H1 (cell line): ENCODE measurements at regions not wholly inside any gene's neighbourhood (a gene's known extent, or its start where the extent isn't known, plus 50 kb on each side); places are given as distances from the start of the nearest gene placed in this dataset.

Experiments used
- ASH2L ChIP-seq: fragments of 200-600, 300-600 bp; sonication (generic); IDR thresholded peaks from one replicate; pipeline ENCODE4 v1.7.1; 2017; ENCODE audit warnings: low read length
- CBX5 ChIP-seq: fragments of 300-800, 300-1000 bp; sonication (generic); IDR thresholded peaks from 2 replicates; pipeline ENCODE4 v1.7.1; 2016; ENCODE audit warnings: antibody characterized with exemption, low read length, low read depth
- CEBPB ChIP-seq: IDR thresholded peaks from 2 replicates; pipeline ENCODE4 v1.6.1; 2012; ENCODE audit warnings: low read depth, low read length
- CHD7 ChIP-seq: fragments of 300-600 bp; sonication (generic); IDR thresholded peaks from 2 replicates; pipeline ENCODE4 v1.7.1; 2012; ENCODE audit warnings: low read length, moderate library complexity, mild to moderate bottlenecking, inconsistent platforms; ENCODE audit not compliant: insufficient replicate concordance
- GABPA ChIP-seq: IDR thresholded peaks from 2 replicates; pipeline ENCODE4 v1.6.1; 2011; ENCODE audit warnings: mild to moderate bottlenecking, low read length, moderate library complexity, borderline replicate concordance; ENCODE audit not compliant: insufficient read depth
- NRF1 ChIP-seq: IDR thresholded peaks from 2 replicates; pipeline ENCODE4 v1.6.1; 2011; ENCODE audit warnings: mild to moderate bottlenecking, low read depth, low read length, improper control_type of control experiment
- POLR2A ChIP-seq, 2 experiments: IDR thresholded peaks; 1 replicate in 1 of 2; 2 replicates in 1 of 2; pipeline ENCODE4 v1.6.1; 2011; ENCODE audit warnings: low read depth in 2 of 2, low read length in 2 of 2, mild to moderate bottlenecking in 2 of 2; ENCODE audit errors: control extremely low read depth in 1 of 2
- RBBP5 ChIP-seq: IDR thresholded peaks from 2 replicates; pipeline ENCODE4 v1.7.1; 2012; ENCODE audit warnings: low read depth, mild to moderate bottlenecking, inconsistent platforms, low read length, moderate library complexity, borderline replicate concordance
- SAP30 ChIP-seq: fragments of 300-600 bp; sonication (generic); IDR thresholded peaks from 2 replicates; pipeline ENCODE4 v1.7.1; 2012; ENCODE audit warnings: low read length, moderate library complexity, mild to moderate bottlenecking, inconsistent platforms; ENCODE audit not compliant: insufficient read depth, insufficient replicate concordance

GRCh38 chr10:18949391-18949790 lies 99.2 kb upstream of the MALRD1 start (continued):
- no peak for TF ChIP-seq CHD7
- TF ChIP-seq CEBPB = no peak
- TF ChIP-seq POLR2A (IDR thresholded peaks at IDR 0.05; ENCODE audit: control extremely low read depth in 1 of 2, low read depth in 2 of 2, low read length in 2 of 2) = no peak
- TF ChIP-seq SAP30 = no peak
- TF ChIP-seq ASH2L = no peak
- TF ChIP-seq CBX5 = no peak
- no peak for TF ChIP-seq GABPA
- TF ChIP-seq RBBP5 = no peak
- TF ChIP-seq NRF1 = no peak
